HepG2 (cell line): ENCODE measurements at regions not wholly inside any gene's neighbourhood (a gene's known extent, or its start where the extent isn't known, plus 50 kb on each side); places are given as distances from the start of the nearest gene placed in this dataset.

ENCODE experiments used
- ESRRA ChIP-seq: sonication (generic); formaldehyde crosslinking; IDR thresholded peaks from 2 replicates; pipeline ENCODE4 v1.5.1; 2020; ENCODE audit warnings: mild to moderate bottlenecking, low read depth, missing genetic modification reagents
- FOXK1 ChIP-seq: sonication (generic); formaldehyde crosslinking; IDR thresholded peaks from 2 replicates; pipeline ENCODE4 v1.4.0; 2020; ENCODE audit warnings: low read depth, missing genetic modification reagents, borderline replicate concordance
- PLRG1 ChIP-seq: fragments of 450-650 bp; conservative IDR thresholded peaks from 2 replicates; pipeline ENCODE4 v1.6.1; 2016
- POLR2A ChIP-seq, 2 experiments: IDR thresholded peaks; 2 replicates each; pipeline ENCODE4 v1.6.1; 2011; ENCODE audit warnings: low read depth in 2 of 2, low read length in 2 of 2, mild to moderate bottlenecking in 1 of 2, moderate library complexity in 1 of 2; ENCODE audit not compliant: insufficient read depth in 1 of 2
- ZKSCAN1 ChIP-seq: fragments of 150-350 bp; IDR thresholded peaks from 2 replicates; pipeline ENCODE4 v1.6.1; 2014; ENCODE audit warnings: low read length

GRCh38 chr16:24652803-24653202 is 76.6 kb upstream of the TNRC6A start:
- TF ChIP-seq ZKSCAN1: no peak
- no peak for TF ChIP-seq POLR2A (IDR thresholded peaks at IDR 0.05; ENCODE audit: insufficient read depth in 1 of 2, low read depth in 2 of 2, low read length in 2 of 2)
- no peak for TF ChIP-seq ESRRA
- no peak for TF ChIP-seq PLRG1
- TF ChIP-seq FOXK1: no peak
